ENCODE measurements at regions not wholly inside any gene's neighbourhood (a gene's known extent, or its start where the extent isn't known, plus 50 kb on each side); places are given as distances from the start of the nearest gene placed in this dataset.

- TF ChIP-seq POLR2AphosphoS5 (IDR thresholded peaks at IDR 0.05; ENCODE audit: low read depth, low read length), result no peak
- TF ChIP-seq POLR2A (IDR thresholded peaks at IDR 0.05; ENCODE audit: low read depth, low read length), result no peak
- no peak for TF ChIP-seq TAF1 (IDR thresholded peaks at IDR 0.05; ENCODE audit: borderline replicate concordance, low read depth, low read length)
Measured at GRCh38 chr12:24153079-24153478, 203.6 kb upstream of the SOX5 start.

All from GM12892 (cell line).